Loucy (cell line): ENCODE measurements at regions not wholly inside any gene's neighbourhood (a gene's known extent, or its start where the extent isn't known, plus 50 kb on each side); places are given as distances from the start of the nearest gene placed in this dataset.
"Not testable (repeated sequence)": the region's sequence is repeated elsewhere in the genome, so short reads cannot be mapped to it uniquely, and the experiment has no call there.

Experiments used
- H2AFZ ChIP-seq: fragments of 200-600 bp; sonication (generic); 2 replicates; pipeline ENCODE4 v1.6.0; 2016; ENCODE audit warnings: antibody characterized with exemption, mild to moderate bottlenecking, low read length, moderate library complexity
- H3F3A ChIP-seq: fragments of 200-600 bp; 2 replicates; pipeline ENCODE4 v1.6.0; 2016; ENCODE audit warnings: antibody characterized with exemption, low read depth, mild to moderate bottlenecking
- H3K27me3 ChIP-seq: fragments of 200-600 bp; sonication (generic); 2 replicates; pipeline ENCODE4 v1.6.1; 2014; ENCODE audit warnings: low read length, mild to moderate bottlenecking; ENCODE audit not compliant: insufficient read depth, poor library complexity, severe bottlenecking
- H3K36me3 ChIP-seq: fragments of 200-600 bp; sonication (generic); 2 replicates; pipeline ENCODE4 v1.6.1; 2016; ENCODE audit warnings: low read length; ENCODE audit not compliant: insufficient read depth
- H3K4me1 ChIP-seq: fragments of 200-600 bp; sonication (generic); 2 replicates; pipeline ENCODE4 v1.5.1; 2014; ENCODE audit warnings: low read length, mild to moderate bottlenecking; ENCODE audit not compliant: insufficient read depth, poor library complexity, severe bottlenecking
- H3K4me2 ChIP-seq: fragments of 200-600 bp; sonication (generic); 2 replicates; pipeline ENCODE4 v1.6.0; 2014; ENCODE audit warnings: antibody characterized with exemption, low read length, low read depth, mild to moderate bottlenecking; ENCODE audit not compliant: poor library complexity, severe bottlenecking
- H3K4me3 ChIP-seq: fragments of 200-600 bp; sonication (generic); 2 replicates; pipeline ENCODE4 v1.5.1; 2014; ENCODE audit warnings: low read length, mild to moderate bottlenecking, mixed read lengths; ENCODE audit not compliant: poor library complexity, severe bottlenecking
- H3K79me2 ChIP-seq: fragments of 200-600 bp; sonication (generic); 2 replicates; pipeline ENCODE4 v1.6.1; 2014; ENCODE audit warnings: low read length; ENCODE audit not compliant: insufficient read depth
- H3K9ac ChIP-seq: fragments of 200-600 bp; sonication (generic); 2 replicates; pipeline ENCODE4 v1.6.0; 2014; ENCODE audit warnings: mild to moderate bottlenecking, low read depth, low read length, moderate library complexity; ENCODE audit not compliant: poor library complexity, severe bottlenecking
- H3K9me2 ChIP-seq: fragments of 200-600 bp; sonication (generic); replicated peaks from 2 replicates; pipeline ENCODE4 v1.6.1; 2016; ENCODE audit warnings: low read depth, low read length, mixed read lengths
- H3K9me3 ChIP-seq: fragments of 200-600 bp; sonication (generic); 2 replicates; pipeline ENCODE4 v1.6.1; 2014; ENCODE audit warnings: mild to moderate bottlenecking, antibody characterized with exemption, low read length, low read depth; ENCODE audit not compliant: insufficient read depth
- H4K20me1 ChIP-seq: fragments of 200-600 bp; sonication (generic); 2 replicates; pipeline ENCODE4 v1.6.0; 2014; ENCODE audit warnings: antibody characterized with exemption, low read length, mild to moderate bottlenecking; ENCODE audit not compliant: insufficient read depth, poor library complexity, severe bottlenecking
- CTCF ChIP-seq: fragments of 200-600 bp; sonication (generic); conservative IDR thresholded peaks from 2 replicates; pipeline ENCODE4 v1.5.1; 2014; ENCODE audit warnings: mild to moderate bottlenecking, antibody characterized with exemption, low read length
- EZH2phosphoT487 ChIP-seq: fragments of 200-600 bp; IDR thresholded peaks from 2 replicates; pipeline ENCODE4 v1.6.1; 2018; ENCODE audit warnings: antibody characterized with exemption, mild to moderate bottlenecking, moderate library complexity, borderline replicate concordance

GRCh38 chr15:91447991-91448644, 348.1 kb downstream of the SV2B start:
- no peaks in the 10 kb centered on the region for H4K20me1 ChIP-seq
- no peaks in the 10 kb centered on the region for H3F3A ChIP-seq
- H3K79me2 ChIP-seq = no peaks in the 10 kb centered on the region
- H2AFZ ChIP-seq = 0 out of 2 replicates have a peak overlapping the region, but pooled peaks have one; percentile 4
- H3K4me3 ChIP-seq = no peak overlapping the region
- TF ChIP-seq EZH2phosphoT487 (no peak), CTCF (no peak)
- H3K9me2 ChIP-seq = no peaks in the 10 kb centered on the region
- no peaks in the 10 kb centered on the region for H3K4me1 ChIP-seq
- H3K9ac ChIP-seq = no peak overlapping the region
- no peaks in the 10 kb centered on the region for H3K27me3 ChIP-seq
- no peaks in the 10 kb centered on the region for H3K9me3 ChIP-seq
- H3K4me2 ChIP-seq = no peak overlapping the region
- no peaks in the 10 kb centered on the region for H3K36me3 ChIP-seq

GRCh38 chr15:91453376-91453775, 353.3 kb downstream of the SV2B start:
- H3K36me3 ChIP-seq, H3K9me3 ChIP-seq, H4K20me1 ChIP-seq, H3K4me3 ChIP-seq, H3F3A ChIP-seq, H3K4me1 ChIP-seq, H3K27me3 ChIP-seq, H3K4me2 ChIP-seq, H3K79me2 ChIP-seq, H3K9ac ChIP-seq, H3K9me2 ChIP-seq, H2AFZ ChIP-seq: not testable (repeated sequence)

GRCh38 chr15:91456251-91456718, 356.2 kb downstream of the SV2B start:
- Histone ChIP-seq H3K9me2 (no peaks in the 10 kb centered on the region), H3K79me2 (no peaks in the 10 kb centered on the region), H3K9ac (no peak overlapping the region), H3K27me3 (no peaks in the 10 kb centered on the region), H3K4me1 (no peaks in the 10 kb centered on the region), H3K4me3 (no peak overlapping the region), H3K36me3 (no peaks in the 10 kb centered on the region), H3K9me3 (no peaks in the 10 kb centered on the region), H4K20me1 (no peaks in the 10 kb centered on the region), H3K4me2 (no peak overlapping the region), H2AFZ (no peak overlapping the region), H3F3A (no peaks in the 10 kb centered on the region)
- no peak for TF ChIP-seq CTCF
- no peak for TF ChIP-seq EZH2phosphoT487

- Histone ChIP-seq H3K27me3 (no peaks in the 10 kb centered on the region), H3K9ac (no peak overlapping the region), H3K4me2 (no peak overlapping the region), H2AFZ (no peak overlapping the region), H3K4me1 (no peaks in the 10 kb centered on the region), H3K79me2 (no peaks in the 10 kb centered on the region), H3K36me3 (no peaks in the 10 kb centered on the region), H3K4me3 (no peak overlapping the region), H3K9me3 (no peaks in the 10 kb centered on the region), H3K9me2 (no peaks in the 10 kb centered on the region), H4K20me1 (no peaks in the 10 kb centered on the region), H3F3A (no peaks in the 10 kb centered on the region)
- TF ChIP-seq EZH2phosphoT487 (no peak), CTCF (no peak)
Observed at GRCh38 chr15:91456921-91457320, 356.9 kb downstream of the SV2B start.
